GM12878 (cell line): ENCODE measurements at regions not wholly inside any gene's neighbourhood (a gene's known extent, or its start where the extent isn't known, plus 50 kb on each side); places are given as distances from the start of the nearest gene placed in this dataset.

Experiments used
- ATAC-seq: fragments of 200-7000 bp; cut with Tn5 transposase; 3 replicates; pipeline ENCODE4 v1.9.1; 2020; ENCODE audit warnings: mild to moderate bottlenecking, moderate library complexity
- BruUV-seq: library from RNA; stranded (reverse); fragments of 400-500 nt; replicated peaks from 2 replicates; lab custom pipeline; 2021; lab: Mats Ljungman, UMichigan
- CTCF ChIA-PET: fragments of 300-600 bp; sonication (Branson Sonifier 250); formaldehyde crosslinking; extraction: SDS; loops from one replicate; lab custom pipeline; 2021; ENCODE audit warnings: inconsistent platforms; lab: Yijun Ruan, JAX
- POLR2A ChIA-PET: fragments of 350-600 bp; formaldehyde crosslinking; extraction: SDS; loops from one replicate; lab custom pipeline; 2021; ENCODE audit warnings: inconsistent platforms; lab: Charles Lee
- RAD21 ChIA-PET: fragments of 300-600 bp; sonication (Branson Sonifier 250); formaldehyde crosslinking; loops from one replicate; lab custom pipeline; 2023; ENCODE audit warnings: antibody characterized with exemption; ENCODE audit not compliant: unreplicated experiment; lab: Charles Lee
- SMC1A ChIA-PET: fragments of 300-600 bp; sonication (Branson Sonifier 250); formaldehyde crosslinking; loops from one replicate; lab custom pipeline; 2023; ENCODE audit not compliant: unreplicated experiment, uncharacterized antibody; lab: Charles Lee
- DNase-seq: peaks from one replicate; pipeline ENCODE4 v3.0.0-alpha.2; 2011; ENCODE audit warnings: low read depth, low spot score
- FAIRE-seq: peaks from 3 replicates; lab custom pipeline; 2011; peaks lifted over from hg19 to GRCh38; lab: Jason Lieb, UNC
- H2AFZ ChIP-seq: 2 replicates; pipeline ENCODE4 v1.6.0; 2011; ENCODE audit warnings: low read depth, low read length, control low read depth; ENCODE audit not compliant: control insufficient read depth
- H3K27ac ChIP-seq: 2 replicates; pipeline ENCODE4 v1.5.1; 2011; ENCODE audit warnings: control low read depth; ENCODE audit not compliant: control insufficient read depth, insufficient read depth
- H3K27me3 ChIP-seq, 2 experiments: replicated peaks in 1 of 2; 2 replicates each; pipeline versions ENCODE4 v1.6.0 to v1.6.1; 2011; ENCODE audit warnings: low read length in 1 of 2; ENCODE audit not compliant: control insufficient read depth in 2 of 2, insufficient read depth in 2 of 2
- H3K36me3 ChIP-seq, 2 experiments: 2 replicates each; pipeline ENCODE4 v1.5.1; 2011; ENCODE audit warnings: low read length in 1 of 2; ENCODE audit not compliant: control insufficient read depth in 2 of 2, insufficient read depth in 2 of 2
- H3K4me1 ChIP-seq: 2 replicates; pipeline ENCODE4 v1.6.1; 2011; ENCODE audit warnings: mild to moderate bottlenecking, low read length, moderate library complexity, mixed read lengths; ENCODE audit not compliant: control insufficient read depth, insufficient read depth
- H3K4me2 ChIP-seq: 2 replicates; pipeline ENCODE4 v1.6.0; 2011; ENCODE audit warnings: control low read depth; ENCODE audit not compliant: control insufficient read depth, insufficient read depth
- H3K4me3 ChIP-seq: fragments of 200-600 bp; sonication (generic); 2 replicates; pipeline ENCODE4 v1.5.1; 2016
- H3K79me2 ChIP-seq: 2 replicates; pipeline ENCODE4 v1.6.0; 2011; ENCODE audit warnings: low read length; ENCODE audit not compliant: control insufficient read depth, insufficient read depth
- H3K9ac ChIP-seq: 2 replicates; pipeline ENCODE4 v1.8.0; 2011; ENCODE audit warnings: low read length, control low read depth, mixed read lengths; ENCODE audit not compliant: control insufficient read depth, insufficient read depth
- H3K9me3 ChIP-seq: replicated peaks from 3 replicates; pipeline ENCODE4 v1.5.1; 2011; ENCODE audit warnings: mild to moderate bottlenecking, low read length; ENCODE audit not compliant: control insufficient read depth, insufficient read depth
- H4K20me1 ChIP-seq: 2 replicates; pipeline ENCODE4 v1.6.0; 2011; ENCODE audit not compliant: control insufficient read depth, insufficient read depth
- BCL11A ChIP-seq: IDR thresholded peaks from 2 replicates; pipeline ENCODE4 v1.6.1; 2011; ENCODE audit warnings: low read depth, low read length
- CBFB ChIP-seq: IDR thresholded peaks from 2 replicates; pipeline ENCODE4 v1.6.1; 2016; ENCODE audit warnings: antibody characterized with exemption, low read depth
- EGR1 ChIP-seq, 2 experiments: IDR thresholded peaks; 1 replicate in 1 of 2; 2 replicates in 1 of 2; pipeline ENCODE4 v1.6.1; 2011 to 2012; ENCODE audit warnings: low read depth in 2 of 2, low read length in 2 of 2, borderline replicate concordance in 1 of 2, mild to moderate bottlenecking in 1 of 2, moderate library complexity in 1 of 2
- LARP7 ChIP-seq: fragments of 450-650 bp; IDR thresholded peaks from 2 replicates; pipeline ENCODE4 v1.6.1; 2017; ENCODE audit warnings: mild to moderate bottlenecking
- MTA3 ChIP-seq: IDR thresholded peaks from 2 replicates; pipeline ENCODE4 v1.6.1; 2012; ENCODE audit warnings: low read length, inconsistent platforms, borderline replicate concordance
- NFXL1 ChIP-seq: fragments of 450-650 bp; IDR thresholded peaks from 2 replicates; pipeline ENCODE4 v1.6.1; 2017; ENCODE audit warnings: antibody characterized with exemption, mild to moderate bottlenecking, borderline replicate concordance
- NKRF ChIP-seq: fragments of 450-650 bp; conservative IDR thresholded peaks from 2 replicates; pipeline ENCODE4 v1.6.1; 2017; ENCODE audit warnings: mild to moderate bottlenecking, moderate library complexity
- PAX8 ChIP-seq: fragments of 450-650 bp; IDR thresholded peaks from 2 replicates; pipeline ENCODE4 v1.6.1; 2017; ENCODE audit warnings: mild to moderate bottlenecking, moderate library complexity
- RAD51 ChIP-seq: fragments of 450-650 bp; IDR thresholded peaks from 2 replicates; pipeline ENCODE4 v1.6.1; 2016; ENCODE audit warnings: moderate library complexity, mild to moderate bottlenecking, inconsistent platforms
- RCOR1 ChIP-seq: conservative IDR thresholded peaks from 2 replicates; pipeline ENCODE4 v1.6.1; 2012; ENCODE audit warnings: low read depth, low read length, improper control_type of control experiment
- RUNX3 ChIP-seq: IDR thresholded peaks from 2 replicates; pipeline ENCODE4 v1.6.1; 2012; ENCODE audit warnings: low read length, inconsistent platforms
- SMAD5 ChIP-seq: IDR thresholded peaks from 2 replicates; pipeline ENCODE4 v1.6.1; 2016; ENCODE audit warnings: antibody characterized with exemption, low read depth
- TBL1XR1 ChIP-seq: IDR thresholded peaks from 2 replicates; pipeline ENCODE4 v1.6.1; 2012; ENCODE audit warnings: low read depth, low read length, improper control_type of control experiment
- TCF7 ChIP-seq: IDR thresholded peaks from 2 replicates; pipeline ENCODE4 v1.6.1; 2014; ENCODE audit warnings: antibody characterized with exemption, borderline replicate concordance
- WGBS: methylation state at CpG from one replicate; pipeline ENCODE4 v1.1.6; 2016; ENCODE audit warnings: low lambda C conversion rate; ENCODE audit not compliant: insufficient replicate concordance, insufficient coverage; ENCODE audit errors: missing lambda C conversion rate; 5-methylcytosine and 5-hydroxymethylcytosine counted together
- in situ Hi-C: fragments of 300-500 bp; cut with MboI; formaldehyde crosslinking; loops from 9 replicates; pipeline ENCODE4 v1.14.3; 2018; ENCODE audit warnings: mixed read lengths
- intact Hi-C: fragments of 100-400 bp; cut with micrococcal nuclease; formaldehyde crosslinking; loops from one replicate; pipeline ENCODE4 v1.14.2; 2022; ENCODE audit not compliant: unreplicated experiment
- TF ChIP-seq, protein P1 (sequence below): IDR thresholded peaks from 2 replicates; pipeline ENCODE4 v1.6.1; 2011; ENCODE audit warnings: low read depth, low read length, improper control_type of control experiment, borderline replicate concordance

- FAIRE-seq (no peak), ATAC-seq (no peak), DNase-seq (no peak)
- H3K9me3 ChIP-seq, result no peaks in the 10 kb centered on the region
- H3K4me2 ChIP-seq, result no peak overlapping the region
- no peak overlapping the region for H3K27ac ChIP-seq
- POLR2A ChIA-PET, result no interaction called here
- H3K9ac ChIP-seq, result no peak overlapping the region
- SMC1A ChIA-PET, result no interaction called here
- no peaks in the 10 kb centered on the region for H3K36me3 ChIP-seq
- in situ Hi-C loops (no loop called here), intact Hi-C loops (no loop called here)
- no peak overlapping the region for H3K4me3 ChIP-seq
- no peaks in the 10 kb centered on the region for H4K20me1 ChIP-seq
- no peak overlapping the region for H2AFZ ChIP-seq
- RAD21 ChIA-PET, result no interaction called here
- H3K4me1 ChIP-seq, result no peaks in the 10 kb centered on the region
- H3K27me3 ChIP-seq, result no peaks in the 10 kb centered on the region
- 4% methylated on average over 1 of the region's 1 CpG for WGBS
- CTCF ChIA-PET, result no interaction called here
- BruUV-seq, result no TSS peak
- TF ChIP-seq LARP7 (no peak), TBL1XR1 (no peak), TCF7 (no peak), RAD51 (no peak), NKRF (no peak), RCOR1 (no peak), CBFB (no peak), RUNX3 (no peak), MTA3 (no peak), BCL11A (no peak), NFXL1 (no peak), EGR1 (IDR thresholded peaks at IDR 0.05; ENCODE audit: borderline replicate concordance in 1 of 2, low read depth in 2 of 2, low read length in 2 of 2) (no peak), PAX8 (no peak), SMAD5 (no peak)
- TF ChIP-seq, protein P1, sequence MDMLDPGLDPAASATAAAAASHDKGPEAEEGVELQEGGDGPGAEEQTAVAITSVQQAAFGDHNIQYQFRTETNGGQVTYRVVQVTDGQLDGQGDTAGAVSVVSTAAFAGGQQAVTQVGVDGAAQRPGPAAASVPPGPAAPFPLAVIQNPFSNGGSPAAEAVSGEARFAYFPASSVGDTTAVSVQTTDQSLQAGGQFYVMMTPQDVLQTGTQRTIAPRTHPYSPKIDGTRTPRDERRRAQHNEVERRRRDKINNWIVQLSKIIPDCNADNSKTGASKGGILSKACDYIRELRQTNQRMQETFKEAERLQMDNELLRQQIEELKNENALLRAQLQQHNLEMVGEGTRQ, result no peak
- H3K79me2 ChIP-seq, result no peaks in the 10 kb centered on the region
Observed at GRCh38 chr2:138994502-138994901, 214.3 kb upstream of the NXPH2 start.
